H9 (cell line): ENCODE measurements at regions not wholly inside any gene's neighbourhood (a gene's known extent, or its start where the extent isn't known, plus 50 kb on each side); places are given as distances from the start of the nearest gene placed in this dataset.

Experiments used
- DNase-seq: peaks from one replicate; pipeline ENCODE4 v3.0.0-alpha.2; 2017
- H2AFZ ChIP-seq: one replicate; pipeline ENCODE4 v1.6.1; 2013; ENCODE audit warnings: mild to moderate bottlenecking, low read length, control low read depth, moderate library complexity
- H2AK5ac ChIP-seq: 2 replicates; pipeline ENCODE4 v1.6.1; 2013; ENCODE audit warnings: low read length, control low read depth, mixed read lengths; ENCODE audit not compliant: insufficient read length
- H2BK120ac ChIP-seq: one replicate; pipeline ENCODE4 v1.6.1; 2013; ENCODE audit warnings: low read depth, mild to moderate bottlenecking, low read length, control low read depth, inconsistent platforms; ENCODE audit not compliant: poor library complexity, severe bottlenecking
- H2BK12ac ChIP-seq: 2 replicates; pipeline ENCODE4 v1.6.1; 2013; ENCODE audit warnings: low read length, control low read depth, mixed read lengths, low read depth; ENCODE audit not compliant: insufficient read length
- H2BK15ac ChIP-seq: 2 replicates; pipeline ENCODE4 v1.6.1; 2013; ENCODE audit warnings: low read depth, low read length, control low read depth
- H2BK20ac ChIP-seq: one replicate; pipeline ENCODE4 v1.6.1; 2013; ENCODE audit warnings: low read depth, mild to moderate bottlenecking, low read length, control low read depth, inconsistent platforms; ENCODE audit not compliant: poor library complexity, severe bottlenecking
- H2BK5ac ChIP-seq: 2 replicates; pipeline ENCODE4 v1.6.1; 2013; ENCODE audit warnings: low read length, control low read depth, mixed read lengths; ENCODE audit not compliant: insufficient read length
- H3K14ac ChIP-seq: 2 replicates; pipeline ENCODE4 v1.6.1; 2013; ENCODE audit warnings: low read length, control low read depth; ENCODE audit not compliant: insufficient read depth
- H3K18ac ChIP-seq: 2 replicates; pipeline ENCODE4 v1.6.1; 2013; ENCODE audit warnings: low read depth, mild to moderate bottlenecking, mixed read lengths, low read length, control low read depth; ENCODE audit not compliant: insufficient read length
- H3K23ac ChIP-seq: 2 replicates; pipeline ENCODE4 v1.6.1; 2013; ENCODE audit warnings: low read length, control low read depth, mixed read lengths, low read depth; ENCODE audit not compliant: insufficient read length
- H3K23me2 ChIP-seq: 2 replicates; pipeline ENCODE4 v1.6.1; 2013; ENCODE audit warnings: low read depth, mild to moderate bottlenecking, mixed read lengths, low read length, control low read depth; ENCODE audit not compliant: insufficient read length, poor library complexity, severe bottlenecking
- H3K27ac ChIP-seq: 2 replicates; pipeline ENCODE4 v1.5.1; 2013; ENCODE audit warnings: low read length, control low read depth, mixed read lengths, low read depth; ENCODE audit not compliant: insufficient read length
- H3K27me3 ChIP-seq: 2 replicates; pipeline ENCODE4 v1.6.1; 2013; ENCODE audit warnings: low read length, control low read depth, inconsistent platforms; ENCODE audit not compliant: insufficient read depth
- H3K4ac ChIP-seq: 2 replicates; pipeline ENCODE4 v1.6.1; 2013; ENCODE audit warnings: low read depth, mild to moderate bottlenecking, control low read depth, inconsistent platforms, low read length, moderate library complexity
- H3K4me1 ChIP-seq: 2 replicates; pipeline ENCODE4 v1.6.1; 2013; ENCODE audit warnings: low read length, control low read depth, inconsistent platforms; ENCODE audit not compliant: insufficient read depth
- H3K4me2 ChIP-seq: 2 replicates; pipeline ENCODE4 v1.6.1; 2013; ENCODE audit warnings: low read length, control low read depth, mixed read lengths; ENCODE audit not compliant: insufficient read length, insufficient read depth
- H3K56ac ChIP-seq: 2 replicates; pipeline ENCODE4 v1.6.1; 2013; ENCODE audit warnings: low read depth, mild to moderate bottlenecking, mixed read lengths, low read length, control low read depth; ENCODE audit not compliant: insufficient read length
- H3K79me1 ChIP-seq: 2 replicates; pipeline ENCODE4 v1.6.1; 2013; ENCODE audit warnings: low read depth, mild to moderate bottlenecking, moderate library complexity, low read length, control low read depth, inconsistent platforms; ENCODE audit not compliant: insufficient read depth, poor library complexity, severe bottlenecking
- H3K79me2 ChIP-seq: 2 replicates; pipeline ENCODE4 v1.6.1; 2013; ENCODE audit warnings: low read length, control low read depth, inconsistent platforms; ENCODE audit not compliant: insufficient read depth
- H3K9ac ChIP-seq: 2 replicates; pipeline ENCODE4 v1.6.1; 2013; ENCODE audit warnings: low read length, control low read depth, mixed read lengths; ENCODE audit not compliant: insufficient read length; ENCODE audit errors: extremely low read depth
- H3K9me3 ChIP-seq: one replicate; pipeline ENCODE4 v1.6.1; 2013; ENCODE audit warnings: low read depth, low read length, inconsistent platforms; ENCODE audit not compliant: control insufficient read depth
- H3T11ph ChIP-seq: one replicate; pipeline ENCODE4 v1.6.1; 2013; ENCODE audit warnings: mild to moderate bottlenecking, low read length, control low read depth, inconsistent platforms
- H4K20me1 ChIP-seq: one replicate; pipeline ENCODE4 v1.6.1; 2013; ENCODE audit not compliant: control insufficient read depth, insufficient read length, insufficient read depth
- H4K5ac ChIP-seq: 2 replicates; pipeline ENCODE4 v1.6.1; 2013; ENCODE audit warnings: low read depth, mild to moderate bottlenecking, mixed read lengths, low read length, control low read depth; ENCODE audit not compliant: insufficient read length
- H4K8ac ChIP-seq: replicated peaks from 2 replicates; pipeline ENCODE4 v1.6.1; 2013; ENCODE audit warnings: low read length, control low read depth, mixed read lengths, low read depth; ENCODE audit not compliant: insufficient read length
- H4K91ac ChIP-seq: 2 replicates; pipeline ENCODE4 v1.6.1; 2013; ENCODE audit warnings: low read depth, mild to moderate bottlenecking, moderate library complexity, mixed read lengths, low read length, control low read depth; ENCODE audit not compliant: insufficient read length
- H3K27ac Mint-ChIP-seq, 3 experiments: 2 replicates in 2 of 3; 3 replicates in 1 of 3; pipeline ENCODE4 v1.8.0; 2020 to 2021; ENCODE audit warnings: mixed read lengths in 3 of 3, mild to moderate bottlenecking in 1 of 3, moderate library complexity in 1 of 3
- H3K27me3 Mint-ChIP-seq: 2 replicates; pipeline ENCODE4 v1.8.0; 2021; ENCODE audit warnings: low read depth, mild to moderate bottlenecking, moderate library complexity, mixed read lengths
- H3K36me3 Mint-ChIP-seq, 3 experiments: 2 replicates in 2 of 3; 3 replicates in 1 of 3; pipeline ENCODE4 v1.8.0; 2020 to 2021; ENCODE audit warnings: low read depth in 3 of 3, mixed read lengths in 3 of 3; ENCODE audit not compliant: insufficient read depth in 1 of 3
- H3K4me1 Mint-ChIP-seq, 2 experiments: 2 replicates each; pipeline ENCODE4 v1.8.0; 2020; ENCODE audit warnings: mixed read lengths in 2 of 2
- H3K4me3 Mint-ChIP-seq, 2 experiments: 2 replicates in 1 of 2; 3 replicates in 1 of 2; pipeline ENCODE4 v1.8.0; 2020 to 2021; ENCODE audit warnings: mild to moderate bottlenecking in 2 of 2, mixed read lengths in 2 of 2, moderate library complexity in 1 of 2
- H3K9me3 Mint-ChIP-seq, 2 experiments: 2 replicates in 1 of 2; 3 replicates in 1 of 2; pipeline ENCODE4 v1.8.0; 2020; ENCODE audit warnings: mild to moderate bottlenecking in 2 of 2, mixed read lengths in 2 of 2, moderate library complexity in 1 of 2
- WGBS: extraction: QIAGEN DNeasy Blood & Tissue Kit; methylation state at CpG from one replicate; pipeline ENCODE4 v1.1.7; 2013; ENCODE audit warnings: missing lambda C conversion rate, low lambda C conversion rate, mixed read lengths; ENCODE audit not compliant: insufficient read length; ENCODE audit errors: extremely low coverage; 5-methylcytosine and 5-hydroxymethylcytosine counted together
- TF ChIP-seq, protein P1 (sequence below): fragments of 200-600 bp; sonication (generic); conservative IDR thresholded peaks from 3 replicates; pipeline ENCODE4 v1.8.0; 2021; ENCODE audit warnings: antibody characterized with exemption, mild to moderate bottlenecking

DNA sequence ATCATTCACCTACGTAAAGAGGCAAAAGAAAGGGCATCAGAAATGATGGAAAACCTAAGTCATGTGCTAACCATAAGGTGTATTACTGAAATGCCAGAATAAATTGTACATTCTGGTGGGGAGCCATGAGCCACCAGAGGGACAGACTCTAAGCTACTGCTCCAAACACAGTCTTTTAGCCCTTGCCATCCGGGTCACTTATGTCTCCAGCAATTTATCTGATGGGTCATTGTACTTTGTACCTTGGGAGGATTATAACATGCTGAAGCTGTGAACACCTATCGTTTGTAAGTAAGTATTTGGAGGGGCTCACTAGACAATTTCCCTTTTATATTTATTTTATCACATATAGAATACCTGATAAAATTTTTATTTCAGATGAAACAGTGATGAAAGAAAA is 495.1 kb downstream of the KIF4B start:
- DNase-seq = no peak
- Histone ChIP-seq H3K4me1 (peaks cover 9% of the 10 kb centered on the region; the same call in 1 of the 2 replicates), H3T11ph (no peak overlapping the region), H2BK20ac (no peak overlapping the region), H3K79me1 (no peaks in the 10 kb centered on the region), H3K18ac (no peak overlapping the region), H3K23ac (no peak overlapping the region), H2BK120ac (no peak overlapping the region), H4K91ac (no peak overlapping the region), H4K20me1 (no peaks in the 10 kb centered on the region), H3K56ac (no peak overlapping the region), H3K27ac (no peak overlapping the region), H3K23me2 (no peaks in the 10 kb centered on the region), H2BK5ac (no peak overlapping the region), H3K79me2 (no peaks in the 10 kb centered on the region), H4K5ac (no peak overlapping the region), H4K8ac (no peak overlapping the region), H3K4me2 (no peak overlapping the region), H3K14ac (no peak overlapping the region), H3K9ac (no peak overlapping the region), H3K27me3 (no peaks in the 10 kb centered on the region), H3K9me3 (no peaks in the 10 kb centered on the region), H2BK12ac (no peak overlapping the region), H2AK5ac (no peak overlapping the region), H3K4ac (no peak overlapping the region), H2BK15ac (no peak overlapping the region), H2AFZ (no peak overlapping the region)
- 0 out of 7 replicates have a peak, but pooled peaks cover 0 to 1% (median 0%) of the 10 kb centered on the region in 3 experiments for H3K36me3 Mint-ChIP-seq
- peaks cover 24 to 27% of the 10 kb centered on the region in 2 experiments for H3K4me1 Mint-ChIP-seq
- no peaks in the 10 kb centered on the region for H3K9me3 Mint-ChIP-seq
- no peaks in the 10 kb centered on the region for H3K27me3 Mint-ChIP-seq
- TF ChIP-seq, protein P1, sequence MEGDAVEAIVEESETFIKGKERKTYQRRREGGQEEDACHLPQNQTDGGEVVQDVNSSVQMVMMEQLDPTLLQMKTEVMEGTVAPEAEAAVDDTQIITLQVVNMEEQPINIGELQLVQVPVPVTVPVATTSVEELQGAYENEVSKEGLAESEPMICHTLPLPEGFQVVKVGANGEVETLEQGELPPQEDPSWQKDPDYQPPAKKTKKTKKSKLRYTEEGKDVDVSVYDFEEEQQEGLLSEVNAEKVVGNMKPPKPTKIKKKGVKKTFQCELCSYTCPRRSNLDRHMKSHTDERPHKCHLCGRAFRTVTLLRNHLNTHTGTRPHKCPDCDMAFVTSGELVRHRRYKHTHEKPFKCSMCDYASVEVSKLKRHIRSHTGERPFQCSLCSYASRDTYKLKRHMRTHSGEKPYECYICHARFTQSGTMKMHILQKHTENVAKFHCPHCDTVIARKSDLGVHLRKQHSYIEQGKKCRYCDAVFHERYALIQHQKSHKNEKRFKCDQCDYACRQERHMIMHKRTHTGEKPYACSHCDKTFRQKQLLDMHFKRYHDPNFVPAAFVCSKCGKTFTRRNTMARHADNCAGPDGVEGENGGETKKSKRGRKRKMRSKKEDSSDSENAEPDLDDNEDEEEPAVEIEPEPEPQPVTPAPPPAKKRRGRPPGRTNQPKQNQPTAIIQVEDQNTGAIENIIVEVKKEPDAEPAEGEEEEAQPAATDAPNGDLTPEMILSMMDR = no peak
- no peak overlapping the region for H3K4me3 Mint-ChIP-seq
- WGBS = no CpG with 5 or more reads among the region's 3 CpGs
- no peak overlapping the region for H3K27ac Mint-ChIP-seq
